ENCODE measurements at regions not wholly inside any gene's neighbourhood (a gene's known extent, or its start where the extent isn't known, plus 50 kb on each side); places are given as distances from the start of the nearest gene placed in this dataset.

- intact Hi-C loops (cut with micrococcal nuclease), result no loop called here
- no peaks in the 10 kb centered on the region for H3K9me3 ChIP-seq (replicated peaks; ENCODE audit: control insufficient read depth, insufficient read depth, low read depth, low read length)
- ATAC-seq (peak; percentile 23; the same call in 1 of the 3 replicates), FAIRE-seq (no peak), DNase-seq (ENCODE audit: extremely low read depth in 1 of 4, low spot score in 3 of 4) (peak in 1 of 4 experiments; percentile 2)
- TF ChIP-seq, protein P1, sequence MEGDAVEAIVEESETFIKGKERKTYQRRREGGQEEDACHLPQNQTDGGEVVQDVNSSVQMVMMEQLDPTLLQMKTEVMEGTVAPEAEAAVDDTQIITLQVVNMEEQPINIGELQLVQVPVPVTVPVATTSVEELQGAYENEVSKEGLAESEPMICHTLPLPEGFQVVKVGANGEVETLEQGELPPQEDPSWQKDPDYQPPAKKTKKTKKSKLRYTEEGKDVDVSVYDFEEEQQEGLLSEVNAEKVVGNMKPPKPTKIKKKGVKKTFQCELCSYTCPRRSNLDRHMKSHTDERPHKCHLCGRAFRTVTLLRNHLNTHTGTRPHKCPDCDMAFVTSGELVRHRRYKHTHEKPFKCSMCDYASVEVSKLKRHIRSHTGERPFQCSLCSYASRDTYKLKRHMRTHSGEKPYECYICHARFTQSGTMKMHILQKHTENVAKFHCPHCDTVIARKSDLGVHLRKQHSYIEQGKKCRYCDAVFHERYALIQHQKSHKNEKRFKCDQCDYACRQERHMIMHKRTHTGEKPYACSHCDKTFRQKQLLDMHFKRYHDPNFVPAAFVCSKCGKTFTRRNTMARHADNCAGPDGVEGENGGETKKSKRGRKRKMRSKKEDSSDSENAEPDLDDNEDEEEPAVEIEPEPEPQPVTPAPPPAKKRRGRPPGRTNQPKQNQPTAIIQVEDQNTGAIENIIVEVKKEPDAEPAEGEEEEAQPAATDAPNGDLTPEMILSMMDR (IDR thresholded peaks at IDR 0.05 in 2 of 3, conservative IDR thresholded peaks at IDR 0.05 in 1 of 3; ENCODE audit: insufficient read depth in 2 of 3, low read depth in 1 of 3, low read length in 3 of 3), result peak in 1 of 3 experiments; percentile 13; a peak in 1 of 6 replicates
- TF ChIP-seq RAD21 (CRISPR knock-in tag; conservative IDR thresholded peaks at IDR 0.05 in 1 of 2, IDR thresholded peaks at IDR 0.05 in 1 of 2) (peak in 1 of 2 experiments; percentile 34; a peak in 2 of 4 replicates), SNRNP70 (optimal IDR thresholded peaks at IDR 0.05; ENCODE audit: low read depth, low read length) (no peak)
- no peak overlapping the region for H2AFZ ChIP-seq (ENCODE audit: low read depth, low read length)
- ChIA-PET CTCF (ENCODE audit: low intra/inter-chr PET ratio) (no interaction called here), POLR2A (no interaction called here)
- in situ Hi-C loops (cut with MboI), result no loop called here
- no peaks in the 10 kb centered on the region for H3K36me3 ChIP-seq (ENCODE audit: control insufficient read depth, insufficient read depth, low read length)
- BruUV-seq (replicated peaks), result no TSS peak
- H4K20me1 ChIP-seq (replicated peaks; ENCODE audit: control insufficient read depth, insufficient read depth, low read length), result no peaks in the 10 kb centered on the region
- H3K79me2 ChIP-seq (ENCODE audit: control insufficient read depth, insufficient read depth, low read length), result no peaks in the 10 kb centered on the region
- no peak overlapping the region for H3K4me2 ChIP-seq (ENCODE audit: insufficient read depth, low read length)
- H3K4me1 ChIP-seq (replicated peaks in 1 of 2; ENCODE audit: control insufficient read depth in 2 of 2, insufficient read depth in 2 of 2, low read length in 2 of 2), result no peaks in the 10 kb centered on the region
- H3K4me3 ChIP-seq, result no peak overlapping the region
- no peak overlapping the region for H3K27ac ChIP-seq (ENCODE audit: extremely low read depth, low read depth, low read length)
- H3K27me3 ChIP-seq (ENCODE audit: control insufficient read depth in 2 of 2, insufficient read depth in 2 of 2, low read length in 2 of 2), result peaks cover 0 to 4% of the 10 kb centered on the region in 2 experiments; a peak in 2 of 5 replicates
- H3K9me1 ChIP-seq (ENCODE audit: control insufficient read depth, insufficient read depth, low read length), result no peaks in the 10 kb centered on the region
- WGBS (ENCODE audit: insufficient coverage, low coverage, missing lambda C conversion rate), result 0% methylated on average over 2 of the region's 2 CpGs
- no peak overlapping the region for H3K9ac ChIP-seq (ENCODE audit: insufficient read depth in 1 of 2, low read depth in 2 of 2, low read length in 2 of 2)
These were observed 189.7 kb downstream of the IRX5 start for GRCh38 chr16:55120408-55120807.

DNA sequence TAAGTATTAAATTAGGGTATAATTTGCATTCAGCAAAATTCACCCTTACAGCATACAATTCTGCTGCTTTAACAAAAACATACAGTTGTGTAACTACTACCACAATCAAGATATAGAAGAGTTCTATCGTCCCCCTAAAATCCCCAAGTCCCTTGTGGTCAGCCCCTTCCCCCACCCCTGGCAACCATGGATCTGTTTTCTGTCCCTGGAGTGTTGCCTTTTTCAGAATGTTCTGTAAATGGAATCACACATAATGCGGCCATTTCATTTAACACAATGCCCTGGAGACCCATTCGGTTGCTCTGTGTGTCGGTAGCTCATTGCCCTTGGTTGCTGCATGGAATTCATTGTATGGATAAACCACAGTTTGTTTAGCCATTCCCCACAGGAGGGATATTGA lies 190.2 kb downstream of the IRX5 start:
- DNase-seq (ENCODE audit: extremely low read depth in 1 of 4, low spot score in 3 of 4), result no peak
- Histone ChIP-seq H3K27me3 (ENCODE audit: control insufficient read depth in 2 of 2, insufficient read depth in 2 of 2, low read length in 2 of 2) (peaks cover 0 to 4% of the 10 kb centered on the region in 2 experiments; a peak in 2 of 5 replicates), H2AFZ (ENCODE audit: low read depth, low read length) (no peak overlapping the region), H3K4me1 (replicated peaks in 1 of 2; ENCODE audit: control insufficient read depth in 2 of 2, insufficient read depth in 2 of 2, low read length in 2 of 2) (no peaks in the 10 kb centered on the region), H3K9ac (ENCODE audit: insufficient read depth in 1 of 2, low read depth in 2 of 2, low read length in 2 of 2) (no peak overlapping the region), H3K9me1 (ENCODE audit: control insufficient read depth, insufficient read depth, low read length) (no peaks in the 10 kb centered on the region), H3K27ac (ENCODE audit: extremely low read depth, low read depth, low read length) (no peak overlapping the region), H3K36me3 (ENCODE audit: control insufficient read depth, insufficient read depth, low read length) (no peaks in the 10 kb centered on the region), H3K4me2 (ENCODE audit: insufficient read depth, low read length) (no peak overlapping the region), H3K4me3 (no peak overlapping the region), H3K79me2 (ENCODE audit: control insufficient read depth, insufficient read depth, low read length) (no peaks in the 10 kb centered on the region), H4K20me1 (replicated peaks; ENCODE audit: control insufficient read depth, insufficient read depth, low read length) (no peaks in the 10 kb centered on the region), H3K9me3 (replicated peaks; ENCODE audit: control insufficient read depth, insufficient read depth, low read depth, low read length) (no peaks in the 10 kb centered on the region)
- no peak for TF ChIP-seq ZNF584 (CRISPR knock-in tag; IDR thresholded peaks at IDR 0.05; ENCODE audit: low read depth)
- CTCF ChIA-PET (ENCODE audit: low intra/inter-chr PET ratio), result no interaction called here
- in situ Hi-C loops (cut with MboI) (no loop called here), intact Hi-C loops (cut with micrococcal nuclease) (no loop called here)
- no peak for ATAC-seq
- POLR2A ChIA-PET, result no interaction called here
- BruUV-seq (replicated peaks), result no TSS peak
- WGBS (ENCODE audit: insufficient coverage, low coverage, missing lambda C conversion rate), result 0% methylated on average over 4 of the region's 4 CpGs
- FAIRE-seq, result no peak

Measured in K562 (cell line).